Endothelial cell (in vitro differentiated cells): ENCODE measurements at regions not wholly inside any gene's neighbourhood (a gene's known extent, or its start where the extent isn't known, plus 50 kb on each side); places are given as distances from the start of the nearest gene placed in this dataset.

Source experiments
- DNase-seq: peaks from one replicate; pipeline ENCODE4 v3.0.0; 2021; ENCODE audit warnings: low spot score
- H3K27ac Mint-ChIP-seq: one replicate; pipeline ENCODE4 v1.8.0; 2021; ENCODE audit warnings: mixed read lengths, inconsistent platforms; ENCODE audit not compliant: unreplicated experiment
- H3K27me3 Mint-ChIP-seq: one replicate; pipeline ENCODE4 v1.8.0; 2021; ENCODE audit warnings: mild to moderate bottlenecking, moderate library complexity, mixed read lengths, inconsistent platforms; ENCODE audit not compliant: unreplicated experiment
- H3K36me3 Mint-ChIP-seq: one replicate; pipeline ENCODE4 v1.8.0; 2021; ENCODE audit warnings: mild to moderate bottlenecking, low read depth, mixed read lengths, inconsistent platforms; ENCODE audit not compliant: unreplicated experiment
- H3K4me1 Mint-ChIP-seq: one replicate; pipeline ENCODE4 v1.8.0; 2021; ENCODE audit warnings: mild to moderate bottlenecking, mixed read lengths, inconsistent platforms; ENCODE audit not compliant: unreplicated experiment
- H3K4me3 Mint-ChIP-seq: one replicate; pipeline ENCODE4 v1.8.0; 2021; ENCODE audit warnings: mild to moderate bottlenecking, mixed read lengths, inconsistent platforms; ENCODE audit not compliant: unreplicated experiment
- H3K9me3 Mint-ChIP-seq: one replicate; pipeline ENCODE4 v1.8.0; 2021; ENCODE audit warnings: mixed read lengths, inconsistent platforms; ENCODE audit not compliant: unreplicated experiment
- TF ChIP-seq, protein P1 (sequence below): fragments of 200-600 bp; sonication (generic); IDR thresholded peaks from one replicate; pipeline ENCODE4 v1.5.0; 2021; ENCODE audit warnings: antibody characterized with exemption; ENCODE audit not compliant: unreplicated experiment

DNA sequence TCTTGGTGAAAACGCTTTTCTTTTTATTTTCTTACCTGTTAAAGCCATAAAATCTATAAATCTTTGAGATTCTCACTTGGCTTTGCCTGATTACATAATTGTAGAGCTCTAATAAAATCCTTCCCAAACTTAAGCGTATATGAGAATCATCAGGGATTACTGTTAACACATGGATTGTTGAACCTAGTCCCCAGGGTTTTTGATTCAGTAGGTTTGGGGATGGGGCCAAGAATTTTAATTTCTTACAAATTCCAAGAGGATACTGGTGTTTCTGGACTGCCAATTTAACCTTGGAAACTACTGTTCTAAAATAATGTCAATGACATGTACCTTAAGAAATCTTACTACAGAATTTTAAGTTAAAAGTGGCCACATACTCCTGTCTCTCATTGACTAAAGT, 694.2 kb downstream of the BRINP3 start:
- no peak overlapping the region for H3K4me3 Mint-ChIP-seq
- TF ChIP-seq, protein P1, sequence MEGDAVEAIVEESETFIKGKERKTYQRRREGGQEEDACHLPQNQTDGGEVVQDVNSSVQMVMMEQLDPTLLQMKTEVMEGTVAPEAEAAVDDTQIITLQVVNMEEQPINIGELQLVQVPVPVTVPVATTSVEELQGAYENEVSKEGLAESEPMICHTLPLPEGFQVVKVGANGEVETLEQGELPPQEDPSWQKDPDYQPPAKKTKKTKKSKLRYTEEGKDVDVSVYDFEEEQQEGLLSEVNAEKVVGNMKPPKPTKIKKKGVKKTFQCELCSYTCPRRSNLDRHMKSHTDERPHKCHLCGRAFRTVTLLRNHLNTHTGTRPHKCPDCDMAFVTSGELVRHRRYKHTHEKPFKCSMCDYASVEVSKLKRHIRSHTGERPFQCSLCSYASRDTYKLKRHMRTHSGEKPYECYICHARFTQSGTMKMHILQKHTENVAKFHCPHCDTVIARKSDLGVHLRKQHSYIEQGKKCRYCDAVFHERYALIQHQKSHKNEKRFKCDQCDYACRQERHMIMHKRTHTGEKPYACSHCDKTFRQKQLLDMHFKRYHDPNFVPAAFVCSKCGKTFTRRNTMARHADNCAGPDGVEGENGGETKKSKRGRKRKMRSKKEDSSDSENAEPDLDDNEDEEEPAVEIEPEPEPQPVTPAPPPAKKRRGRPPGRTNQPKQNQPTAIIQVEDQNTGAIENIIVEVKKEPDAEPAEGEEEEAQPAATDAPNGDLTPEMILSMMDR: no peak
- H3K36me3 Mint-ChIP-seq: no peaks in the 10 kb centered on the region
- H3K4me1 Mint-ChIP-seq: no peaks in the 10 kb centered on the region
- DNase-seq: no peak
- no peaks in the 10 kb centered on the region for H3K9me3 Mint-ChIP-seq
- H3K27me3 Mint-ChIP-seq: no peaks in the 10 kb centered on the region
- no peak overlapping the region for H3K27ac Mint-ChIP-seq

DNA sequence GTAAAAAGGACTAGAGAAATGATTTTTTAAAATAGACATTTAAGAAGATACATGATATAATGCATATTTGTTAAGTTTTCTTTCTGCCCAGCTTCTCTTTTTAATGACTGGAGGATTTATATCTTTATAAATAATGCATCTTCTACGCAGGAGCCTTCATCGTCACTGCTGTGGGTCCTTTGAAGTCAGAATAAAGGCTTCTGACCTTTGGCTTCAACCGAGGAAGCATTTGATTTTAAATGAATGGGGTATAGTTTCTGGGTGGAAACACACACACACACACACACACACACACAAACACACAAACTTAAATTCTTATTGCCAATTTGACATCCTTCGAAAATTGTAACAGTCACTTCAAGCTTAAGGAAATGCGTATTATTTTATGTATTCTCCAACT, 690.9 kb downstream of the BRINP3 start:
- TF ChIP-seq, protein P1: no peak
- no peaks in the 10 kb centered on the region for H3K36me3 Mint-ChIP-seq
- no peaks in the 10 kb centered on the region for H3K4me1 Mint-ChIP-seq
- no peaks in the 10 kb centered on the region for H3K27me3 Mint-ChIP-seq
- no peak overlapping the region for H3K4me3 Mint-ChIP-seq
- no peak for DNase-seq
- H3K9me3 Mint-ChIP-seq: no peaks in the 10 kb centered on the region
- H3K27ac Mint-ChIP-seq: no peak overlapping the region

DNA sequence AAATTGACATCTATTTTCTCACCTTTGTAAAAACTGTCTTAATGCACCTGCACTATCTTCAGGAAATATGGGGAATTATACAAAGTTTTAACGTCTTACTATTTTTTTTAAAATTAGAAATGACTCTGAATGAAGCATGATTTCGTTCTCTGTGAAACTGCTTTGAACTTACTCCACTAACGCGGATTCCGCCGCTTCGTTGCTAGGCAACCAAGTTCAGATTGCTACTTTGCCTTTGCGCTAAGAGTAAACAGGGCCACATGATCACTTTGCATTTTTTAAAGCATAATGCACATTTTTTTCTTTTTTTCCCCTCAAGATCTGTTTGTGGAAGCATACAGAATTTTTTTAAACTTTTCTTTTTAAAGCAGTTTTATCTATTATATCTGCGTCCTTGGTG, 690.5 kb downstream of the BRINP3 start:
- Mint-ChIP-seq H3K27me3 (no peaks in the 10 kb centered on the region), H3K4me3 (no peak overlapping the region), H3K36me3 (no peaks in the 10 kb centered on the region), H3K27ac (no peak overlapping the region), H3K4me1 (no peaks in the 10 kb centered on the region), H3K9me3 (no peaks in the 10 kb centered on the region)
- TF ChIP-seq, protein P1: no peak
- no peak for DNase-seq

DNA sequence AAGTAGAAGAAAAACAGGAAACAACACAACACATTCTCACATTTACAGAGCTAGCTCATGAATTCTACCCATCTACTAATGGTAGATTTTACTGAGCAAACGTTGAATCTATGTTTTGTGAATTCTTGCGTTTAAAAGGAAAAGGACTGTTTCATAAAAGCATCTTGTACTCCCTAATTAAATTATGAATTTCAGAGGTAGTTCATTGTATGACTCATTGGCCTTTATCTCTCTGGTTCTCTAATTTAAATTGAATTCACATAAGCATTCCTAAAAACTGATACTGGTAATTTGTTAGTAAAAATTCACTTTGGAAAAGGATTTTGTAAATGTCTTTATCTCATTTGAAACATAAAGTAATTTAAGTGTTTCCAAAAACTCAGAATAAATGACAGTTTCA, 687.3 kb downstream of the BRINP3 start:
- no peak for DNase-seq
- TF ChIP-seq, protein P1: no peak
- Mint-ChIP-seq H3K27ac (no peak overlapping the region), H3K4me3 (no peak overlapping the region), H3K36me3 (no peaks in the 10 kb centered on the region), H3K9me3 (no peaks in the 10 kb centered on the region), H3K27me3 (no peaks in the 10 kb centered on the region), H3K4me1 (no peaks in the 10 kb centered on the region)

DNA sequence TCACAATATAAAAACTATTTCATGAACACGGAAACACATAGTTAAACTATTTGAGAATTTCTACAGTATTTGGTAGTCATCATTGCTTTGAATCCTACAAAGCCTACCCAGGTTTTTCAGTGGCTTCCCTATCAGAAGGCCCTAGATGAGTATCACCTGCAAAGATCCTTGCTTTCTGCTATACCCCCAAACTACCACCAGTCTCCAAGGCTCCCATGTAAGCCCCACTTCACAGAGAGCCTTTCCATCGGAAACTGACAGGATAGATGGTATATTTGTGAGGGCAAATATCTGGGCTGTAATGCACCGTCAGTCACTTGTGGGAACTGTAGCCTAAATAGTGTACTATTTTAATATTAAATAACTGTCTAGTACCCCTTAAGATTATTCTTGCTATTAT, 674.3 kb downstream of the BRINP3 start:
- Mint-ChIP-seq H3K27me3 (peaks cover 2% of the 10 kb centered on the region), H3K27ac (no peak overlapping the region), H3K36me3 (no peaks in the 10 kb centered on the region), H3K4me3 (no peak overlapping the region), H3K9me3 (no peaks in the 10 kb centered on the region), H3K4me1 (peaks cover 8% of the 10 kb centered on the region)
- DNase-seq: no peak
- TF ChIP-seq, protein P1: no peak
